IgD-negative memory B cell (primary cell): ENCODE measurements at regions not wholly inside any gene's neighbourhood (a gene's known extent, or its start where the extent isn't known, plus 50 kb on each side); places are given as distances from the start of the nearest gene placed in this dataset.

Experiments used
- H3K27ac Mint-ChIP-seq, 3 donors: one replicate each; pipeline ENCODE4 v1.8.0; 2020 to 2022; ENCODE audit warnings: mild to moderate bottlenecking in 3 of 3, mixed read lengths in 3 of 3, moderate library complexity in 1 of 3
- H3K27me3 Mint-ChIP-seq: one replicate; pipeline ENCODE4 v1.8.0; 2021; ENCODE audit warnings: mixed read lengths
- H3K36me3 Mint-ChIP-seq: one replicate; pipeline ENCODE4 v1.8.0; 2020; ENCODE audit warnings: mild to moderate bottlenecking, mixed read lengths
- H3K4me1 Mint-ChIP-seq, 3 donors: one replicate each; pipeline ENCODE4 v1.8.0; 2020 to 2022; ENCODE audit warnings: mixed read lengths in 3 of 3, mild to moderate bottlenecking in 1 of 3
- H3K4me3 Mint-ChIP-seq, 4 donors: one replicate each; pipeline ENCODE4 v1.8.0; 2020 to 2022; ENCODE audit warnings: mild to moderate bottlenecking in 4 of 4, mixed read lengths in 4 of 4, moderate library complexity in 3 of 4
- H3K9me3 Mint-ChIP-seq, 3 donors: one replicate each; pipeline ENCODE4 v1.8.0; 2020 to 2021; ENCODE audit warnings: mixed read lengths in 3 of 3, mild to moderate bottlenecking in 1 of 3

GRCh38 chr5:158553195-158553961, 546.3 kb downstream of the EBF1 start:
- Mint-ChIP-seq H3K27ac (no peak overlapping the region), H3K9me3 (no peaks in the 10 kb centered on the region), H3K27me3 (no peaks in the 10 kb centered on the region), H3K4me3 (no peak overlapping the region), H3K4me1 (peaks cover 2 to 10% (median 7%) of the 10 kb centered on the region in 3 donors), H3K36me3 (peaks cover 1% of the 10 kb centered on the region)

GRCh38 chr5:158552241-158552640, 547.5 kb downstream of the EBF1 start:
- Mint-ChIP-seq H3K27ac (no peak overlapping the region), H3K9me3 (peaks cover 2 to 7% (median 4%) of the 10 kb centered on the region in 3 donors), H3K36me3 (peaks cover 4% of the 10 kb centered on the region), H3K4me3 (no peak overlapping the region), H3K4me1 (peaks cover 2 to 10% (median 7%) of the 10 kb centered on the region in 3 donors), H3K27me3 (no peaks in the 10 kb centered on the region)

GRCh38 chr5:158549311-158549710, 550.4 kb downstream of the EBF1 start:
- Mint-ChIP-seq H3K27ac (no peak overlapping the region), H3K4me3 (no peak overlapping the region), H3K27me3 (no peaks in the 10 kb centered on the region), H3K36me3 (peaks cover 4% of the 10 kb centered on the region), H3K9me3 (peaks cover 2 to 7% (median 4%) of the 10 kb centered on the region in 3 donors), H3K4me1 (peaks cover 0 to 4% (median 4%) of the 10 kb centered on the region in 3 donors)

- Mint-ChIP-seq H3K27ac (no peak overlapping the region), H3K27me3 (no peaks in the 10 kb centered on the region), H3K9me3 (peaks cover 2 to 7% (median 4%) of the 10 kb centered on the region in 3 donors), H3K36me3 (peaks cover 4% of the 10 kb centered on the region), H3K4me1 (peaks cover 0 to 6% (median 4%) of the 10 kb centered on the region in 3 donors), H3K4me3 (no peak overlapping the region)
Observed at GRCh38 chr5:158546748-158547147, 553.0 kb downstream of the EBF1 start.

GRCh38 chr5:158545949-158546530, 553.7 kb downstream of the EBF1 start:
- H3K4me3 Mint-ChIP-seq: no peak overlapping the region
- no peaks in the 10 kb centered on the region for H3K27me3 Mint-ChIP-seq
- no peak overlapping the region for H3K27ac Mint-ChIP-seq
- peaks cover 2 to 7% (median 4%) of the 10 kb centered on the region in 3 donors for H3K9me3 Mint-ChIP-seq
- H3K4me1 Mint-ChIP-seq: peaks cover 0 to 6% (median 4%) of the 10 kb centered on the region in 3 donors
- H3K36me3 Mint-ChIP-seq: peaks cover 4% of the 10 kb centered on the region

GRCh38 chr5:158544388-158545339, 555.1 kb downstream of the EBF1 start:
- Mint-ChIP-seq H3K27me3 (no peaks in the 10 kb centered on the region), H3K27ac (no peak overlapping the region), H3K4me1 (peaks cover 0 to 6% (median 4%) of the 10 kb centered on the region in 3 donors), H3K36me3 (peaks cover 4% of the 10 kb centered on the region), H3K9me3 (peaks cover 2 to 7% (median 4%) of the 10 kb centered on the region in 3 donors), H3K4me3 (no peak overlapping the region)

GRCh38 chr5:158543539-158544387, 556.0 kb downstream of the EBF1 start:
- Mint-ChIP-seq H3K27me3 (no peaks in the 10 kb centered on the region), H3K9me3 (peaks cover 2 to 7% (median 4%) of the 10 kb centered on the region in 3 donors), H3K4me1 (peaks cover 0 to 9% (median 5%) of the 10 kb centered on the region in 3 donors), H3K27ac (peak overlapping the region in 1 of 3 donors; percentile 59), H3K36me3 (peaks cover 2% of the 10 kb centered on the region), H3K4me3 (no peak overlapping the region)

- Mint-ChIP-seq H3K27ac (no peak overlapping the region), H3K9me3 (no peaks in the 10 kb centered on the region), H3K36me3 (peaks cover under 1% of the 10 kb centered on the region), H3K4me1 (peaks cover 4 to 16% (median 12%) of the 10 kb centered on the region in 3 donors), H3K27me3 (no peaks in the 10 kb centered on the region), H3K4me3 (no peak overlapping the region)
Observed at GRCh38 chr5:158541536-158542297, 558.0 kb downstream of the EBF1 start.

GRCh38 chr5:158538506-158539074, 561.1 kb downstream of the EBF1 start:
- Mint-ChIP-seq H3K36me3 (peaks cover 2% of the 10 kb centered on the region), H3K4me1 (peaks cover 4 to 10% (median 9%) of the 10 kb centered on the region in 3 donors), H3K27me3 (no peaks in the 10 kb centered on the region), H3K4me3 (peak overlapping the region in 2 of 4 donors; percentile 33 to 72), H3K9me3 (no peaks in the 10 kb centered on the region), H3K27ac (peak overlapping the region in 1 of 3 donors; percentile 23)

GRCh38 chr5:158537366-158537765, 562.4 kb downstream of the EBF1 start:
- H3K4me3 Mint-ChIP-seq: no peak overlapping the region
- H3K9me3 Mint-ChIP-seq: no peaks in the 10 kb centered on the region
- H3K4me1 Mint-ChIP-seq: peaks cover 4 to 10% (median 9%) of the 10 kb centered on the region in 3 donors
- H3K27me3 Mint-ChIP-seq: no peaks in the 10 kb centered on the region
- no peak overlapping the region for H3K27ac Mint-ChIP-seq
- H3K36me3 Mint-ChIP-seq: peaks cover 2% of the 10 kb centered on the region

- no peak overlapping the region for H3K4me3 Mint-ChIP-seq
- H3K36me3 Mint-ChIP-seq: peaks cover 2% of the 10 kb centered on the region
- H3K9me3 Mint-ChIP-seq: no peaks in the 10 kb centered on the region
- H3K27me3 Mint-ChIP-seq: no peaks in the 10 kb centered on the region
- no peak overlapping the region for H3K27ac Mint-ChIP-seq
- peaks cover 5 to 9% (median 8%) of the 10 kb centered on the region in 3 donors for H3K4me1 Mint-ChIP-seq
Observed at GRCh38 chr5:158534203-158534602, 565.5 kb downstream of the EBF1 start.

GRCh38 chr5:158532739-158533138, 567.0 kb downstream of the EBF1 start:
- H3K4me1 Mint-ChIP-seq: peaks cover 0 to 1% (median under 1%) of the 10 kb centered on the region in 3 donors
- H3K27me3 Mint-ChIP-seq: no peaks in the 10 kb centered on the region
- H3K27ac Mint-ChIP-seq: no peak overlapping the region
- H3K4me3 Mint-ChIP-seq: no peak overlapping the region
- no peaks in the 10 kb centered on the region for H3K9me3 Mint-ChIP-seq
- H3K36me3 Mint-ChIP-seq: peaks cover 2% of the 10 kb centered on the region

- no peaks in the 10 kb centered on the region for H3K27me3 Mint-ChIP-seq
- H3K27ac Mint-ChIP-seq: no peak overlapping the region
- no peak overlapping the region for H3K4me3 Mint-ChIP-seq
- peaks cover 2% of the 10 kb centered on the region for H3K36me3 Mint-ChIP-seq
- no peaks in the 10 kb centered on the region for H3K9me3 Mint-ChIP-seq
- H3K4me1 Mint-ChIP-seq: peaks cover 0 to 1% (median 0%) of the 10 kb centered on the region in 3 donors
Observed at GRCh38 chr5:158531860-158532259, 567.9 kb downstream of the EBF1 start.
